SU-DHL-6 (cell line): ENCODE measurements at regions not wholly inside any gene's neighbourhood (a gene's known extent, or its start where the extent isn't known, plus 50 kb on each side); places are given as distances from the start of the nearest gene placed in this dataset.
"Not testable (repeated sequence)": the region's sequence is repeated elsewhere in the genome, so short reads cannot be mapped to it uniquely, and the experiment has no call there.

ENCODE experiments used
- H2AFZ ChIP-seq: fragments of 200-600 bp; sonication (generic); 2 replicates; pipeline ENCODE4 v1.6.1; 2014; ENCODE audit warnings: low read depth, mild to moderate bottlenecking, moderate library complexity, mixed read lengths, antibody characterized with exemption, low read length; ENCODE audit not compliant: severe bottlenecking
- H3F3A ChIP-seq: fragments of 200-600 bp; shearing (Covaris generic); 2 replicates; pipeline ENCODE4 v1.6.0; 2016; ENCODE audit warnings: antibody characterized with exemption, mild to moderate bottlenecking; ENCODE audit not compliant: insufficient read depth
- H3K27ac ChIP-seq: fragments of 200-600 bp; sonication (generic); 2 replicates; pipeline ENCODE4 v1.5.1; 2016; ENCODE audit warnings: low read depth, mild to moderate bottlenecking, low read length, moderate library complexity, mixed read lengths
- H3K27me3 ChIP-seq: fragments of 200-600 bp; sonication (generic), shearing (Covaris generic); 2 replicates; pipeline ENCODE4 v1.6.0; 2014; ENCODE audit warnings: mild to moderate bottlenecking, low read length
- H3K36me3 ChIP-seq: fragments of 200-600 bp; sonication (generic); 2 replicates; pipeline ENCODE4 v1.6.1; 2014; ENCODE audit warnings: mild to moderate bottlenecking, low read length, mixed read lengths
- H3K4me2 ChIP-seq: fragments of 300-600, 200-600 bp; shearing (Covaris generic), sonication (generic); 2 replicates; pipeline ENCODE4 v1.6.0; 2014; ENCODE audit warnings: low read length, low read depth, mild to moderate bottlenecking; ENCODE audit not compliant: poor library complexity, severe bottlenecking
- H3K4me3 ChIP-seq: fragments of 200-600 bp; sonication (generic); 2 replicates; pipeline ENCODE4 v1.5.1; 2014; ENCODE audit warnings: antibody characterized with exemption, low read length, mild to moderate bottlenecking, mixed read lengths; ENCODE audit not compliant: insufficient read depth, poor library complexity, severe bottlenecking
- H3K79me2 ChIP-seq: fragments of 200-600 bp; sonication (generic); 2 replicates; pipeline ENCODE4 v1.6.1; 2014; ENCODE audit warnings: mild to moderate bottlenecking, low read length, moderate library complexity; ENCODE audit not compliant: insufficient read depth
- H3K9ac ChIP-seq: fragments of 200-600 bp; sonication (generic); 2 replicates; pipeline ENCODE4 v1.7.0; 2014; ENCODE audit warnings: mild to moderate bottlenecking, low read length
- H3K9me2 ChIP-seq: fragments of 200-600 bp; sonication (generic); replicated peaks from 2 replicates; pipeline ENCODE4 v1.6.1; 2014; ENCODE audit warnings: low read length; ENCODE audit not compliant: insufficient read depth
- H3K9me3 ChIP-seq: fragments of 200-600 bp; sonication (generic); 2 replicates; pipeline ENCODE4 v1.6.1; 2014; ENCODE audit warnings: low read length, mixed read lengths; ENCODE audit not compliant: insufficient read depth
- H4K20me1 ChIP-seq: fragments of 200-600 bp; sonication (generic); 2 replicates; pipeline ENCODE4 v1.6.1; 2014; ENCODE audit warnings: low read depth, mild to moderate bottlenecking, antibody characterized with exemption, low read length, moderate library complexity, mixed read lengths
- CTCF ChIP-seq: fragments of 200-600 bp; sonication (generic); IDR thresholded peaks from one replicate; pipeline ENCODE4 v1.5.1; 2017; ENCODE audit warnings: antibody characterized with exemption, mild to moderate bottlenecking, low read length, moderate library complexity; ENCODE audit not compliant: insufficient read depth, poor library complexity, severe bottlenecking
- EZH2phosphoT487 ChIP-seq: fragments of 200-600 bp; sonication (generic), shearing (Covaris generic); conservative IDR thresholded peaks from 2 replicates; pipeline ENCODE4 v1.6.1; 2018; ENCODE audit warnings: mild to moderate bottlenecking, antibody characterized with exemption, low read length, moderate library complexity, mixed read lengths

- H3F3A ChIP-seq, result no peaks in the 10 kb centered on the region
- H3K9me3 ChIP-seq, result no peaks in the 10 kb centered on the region
- no peaks in the 10 kb centered on the region for H3K79me2 ChIP-seq
- no peak overlapping the region for H3K27ac ChIP-seq
- no peak for TF ChIP-seq EZH2phosphoT487
- no peak for TF ChIP-seq CTCF
- H3K36me3 ChIP-seq, result no peaks in the 10 kb centered on the region
- H3K27me3 ChIP-seq, result no peaks in the 10 kb centered on the region
- H3K9ac ChIP-seq, result no peak overlapping the region
- no peak overlapping the region for H3K4me3 ChIP-seq
- no peak overlapping the region for H2AFZ ChIP-seq
- H4K20me1 ChIP-seq, result no peaks in the 10 kb centered on the region
- no peak overlapping the region for H3K4me2 ChIP-seq
- H3K9me2 ChIP-seq, result no peaks in the 10 kb centered on the region
Observed at GRCh38 chr5:110268985-110269384, 457.5 kb downstream of the TMEM232 start.

GRCh38 chr5:110269478-110270142 lies 456.9 kb downstream of the TMEM232 start:
- no peaks in the 10 kb centered on the region for H4K20me1 ChIP-seq
- H3K9ac ChIP-seq, result no peak overlapping the region
- no peaks in the 10 kb centered on the region for H3K9me3 ChIP-seq
- no peaks in the 10 kb centered on the region for H3F3A ChIP-seq
- H2AFZ ChIP-seq, result no peak overlapping the region
- no peaks in the 10 kb centered on the region for H3K9me2 ChIP-seq
- no peak overlapping the region for H3K4me3 ChIP-seq
- no peak overlapping the region for H3K4me2 ChIP-seq
- TF ChIP-seq CTCF, result no peak
- no peak for TF ChIP-seq EZH2phosphoT487
- no peaks in the 10 kb centered on the region for H3K36me3 ChIP-seq
- no peak overlapping the region for H3K27ac ChIP-seq
- no peaks in the 10 kb centered on the region for H3K79me2 ChIP-seq
- no peaks in the 10 kb centered on the region for H3K27me3 ChIP-seq

- Histone ChIP-seq H3K9me2 (no peaks in the 10 kb centered on the region), H4K20me1 (no peaks in the 10 kb centered on the region), H2AFZ (no peak overlapping the region), H3K27ac (no peak overlapping the region), H3K9me3 (no peaks in the 10 kb centered on the region), H3K9ac (no peak overlapping the region), H3K79me2 (no peaks in the 10 kb centered on the region), H3K4me2 (no peak overlapping the region), H3K36me3 (no peaks in the 10 kb centered on the region), H3F3A (no peaks in the 10 kb centered on the region), H3K4me3 (no peak overlapping the region), H3K27me3 (no peaks in the 10 kb centered on the region)
- TF ChIP-seq CTCF (no peak), EZH2phosphoT487 (no peak)
Observed at GRCh38 chr5:110275878-110276277, 450.6 kb downstream of the TMEM232 start.

GRCh38 chr5:110278449-110278848 lies 448.0 kb downstream of the TMEM232 start:
- not testable (repeated sequence) for H3K4me3 ChIP-seq, H3K36me3 ChIP-seq, H3K4me2 ChIP-seq, H2AFZ ChIP-seq, H3K27ac ChIP-seq, H3K9me3 ChIP-seq, H3K9ac ChIP-seq, H3K79me2 ChIP-seq, H3K27me3 ChIP-seq, H3K9me2 ChIP-seq, H3F3A ChIP-seq, H4K20me1 ChIP-seq

- not testable (repeated sequence) for H3K9me3 ChIP-seq, H3F3A ChIP-seq, H2AFZ ChIP-seq
Observed at GRCh38 chr5:110284121-110284520, 442.4 kb downstream of the TMEM232 start.

More at GRCh38 chr5:110284121-110284520, 442.4 kb downstream of the TMEM232 start:
- not testable (repeated sequence) for H3K27ac ChIP-seq, H3K4me3 ChIP-seq, H3K27me3 ChIP-seq, H3K79me2 ChIP-seq, H3K9me2 ChIP-seq, H3K9ac ChIP-seq, H4K20me1 ChIP-seq, H3K36me3 ChIP-seq, H3K4me2 ChIP-seq
